Activated CD4-positive, alpha-beta T cell treated with anti-CD3 and anti-CD28 coated beads for 36 hours (primary cell): ENCODE measurements at regions not wholly inside any gene's neighbourhood (a gene's known extent, or its start where the extent isn't known, plus 50 kb on each side); places are given as distances from the start of the nearest gene placed in this dataset.

ENCODE experiments used
- ATAC-seq: fragments of 200-7000 bp; cut with Tn5 transposase; one replicate; pipeline ENCODE4 v1.10.0; 2021; ENCODE audit warnings: mild to moderate bottlenecking, moderate library complexity
- CTCF ChIA-PET: fragments of 350-600 bp; sonication (Branson Sonifier 250); formaldehyde crosslinking; loops from one replicate; lab custom pipeline; 2021; ENCODE audit warnings: antibody characterized with exemption; lab: Charles Lee
- POLR2A ChIA-PET: fragments of 350-600 bp; sonication (Branson Sonifier 250); formaldehyde crosslinking; loops from one replicate; lab custom pipeline; 2021; ENCODE audit warnings: antibody characterized with exemption, inconsistent platforms; lab: Charles Lee
- DNase-seq: peaks from one replicate; pipeline ENCODE4 v3.0.0-alpha.2; 2020
- H3K27ac Mint-ChIP-seq: one replicate; pipeline ENCODE4 v1.8.0; 2021; ENCODE audit warnings: mixed read lengths
- H3K27me3 Mint-ChIP-seq: one replicate; pipeline ENCODE4 v1.8.0; 2021; ENCODE audit warnings: mixed read lengths
- H3K36me3 Mint-ChIP-seq: one replicate; pipeline ENCODE4 v1.8.0; 2021; ENCODE audit warnings: low read depth, mixed read lengths
- H3K4me1 Mint-ChIP-seq: one replicate; pipeline ENCODE4 v1.8.0; 2021; ENCODE audit warnings: mixed read lengths
- H3K4me3 Mint-ChIP-seq: one replicate; pipeline ENCODE4 v1.8.0; 2021; ENCODE audit warnings: mild to moderate bottlenecking, moderate library complexity, mixed read lengths
- H3K9me3 Mint-ChIP-seq: one replicate; pipeline ENCODE4 v1.8.0; 2021; ENCODE audit warnings: low read depth, mixed read lengths
- intact Hi-C, 2 experiments: fragments of 100-400 bp; cut with DNase I in 1 of 2; cut with micrococcal nuclease in 1 of 2; formaldehyde crosslinking; loops; one replicate each; pipeline versions ENCODE4 v1.14.2 to v1.15.1; 2022 to 2024; cut with DNase I, micrococcal nuclease

DNA sequence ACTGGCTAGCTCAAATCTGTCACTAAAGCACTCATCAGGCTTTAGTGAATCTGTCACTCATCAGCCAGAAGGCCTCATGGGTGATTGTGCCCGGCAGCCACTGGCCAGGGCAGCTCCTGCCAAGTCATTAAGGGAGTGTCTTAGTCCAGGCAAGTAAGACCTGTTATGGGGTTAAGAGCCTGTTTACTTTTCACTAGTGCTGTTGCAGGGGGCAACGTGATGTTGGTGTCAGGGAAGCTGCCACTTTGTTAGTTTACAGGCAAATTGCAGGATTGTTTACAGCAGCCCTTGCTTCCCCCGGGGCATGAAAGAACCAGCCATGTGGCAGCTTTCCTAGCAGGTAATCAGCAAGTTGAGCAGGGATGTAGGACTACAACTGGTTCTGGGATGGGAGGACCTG lies 155.6 kb upstream of the NCAM1 start:
- CTCF ChIA-PET: no interaction called here
- H3K27ac Mint-ChIP-seq: no peak overlapping the region
- no peaks in the 10 kb centered on the region for H3K36me3 Mint-ChIP-seq
- no peaks in the 10 kb centered on the region for H3K9me3 Mint-ChIP-seq
- no peaks in the 10 kb centered on the region for H3K27me3 Mint-ChIP-seq
- no peaks in the 10 kb centered on the region for H3K4me1 Mint-ChIP-seq
- intact Hi-C loops: no loop called here
- POLR2A ChIA-PET: no interaction called here
- ATAC-seq: no peak
- H3K4me3 Mint-ChIP-seq: no peak overlapping the region
- DNase-seq: no peak

GRCh38 chr11:112806256-112806655 lies 155.0 kb upstream of the NCAM1 start:
- H3K36me3 Mint-ChIP-seq: no peaks in the 10 kb centered on the region
- CTCF ChIA-PET: interaction anchor here (1.0 kb wide), 1 partner anchor 8 kb away, joined by 3 read pairs; no protein-coding TSS in a partner anchor
- intact Hi-C loops: no loop called here

GRCh38 chr11:112806876-112807275 lies 154.3 kb upstream of the NCAM1 start:
- intact Hi-C loops: no loop called here
- Mint-ChIP-seq H3K36me3 (no peaks in the 10 kb centered on the region), H3K9me3 (no peaks in the 10 kb centered on the region), H3K27ac (no peak overlapping the region), H3K27me3 (no peaks in the 10 kb centered on the region), H3K4me3 (no peak overlapping the region), H3K4me1 (no peaks in the 10 kb centered on the region)
- no peak for DNase-seq
- ChIA-PET POLR2A (no interaction called here), CTCF (interaction anchor here (0.8 to 1.0 kb wide), 2 partner anchors 9 to 11 kb away, joined by 3 read pairs; no protein-coding TSS in a partner anchor)
- no peak for ATAC-seq

More at GRCh38 chr11:112806256-112806655, 155.0 kb upstream of the NCAM1 start:
- DNase-seq: no peak
- Mint-ChIP-seq H3K4me1 (no peaks in the 10 kb centered on the region), H3K27ac (no peak overlapping the region), H3K9me3 (no peaks in the 10 kb centered on the region), H3K4me3 (no peak overlapping the region), H3K27me3 (no peaks in the 10 kb centered on the region)
- POLR2A ChIA-PET: no interaction called here
- no peak for ATAC-seq

DNA sequence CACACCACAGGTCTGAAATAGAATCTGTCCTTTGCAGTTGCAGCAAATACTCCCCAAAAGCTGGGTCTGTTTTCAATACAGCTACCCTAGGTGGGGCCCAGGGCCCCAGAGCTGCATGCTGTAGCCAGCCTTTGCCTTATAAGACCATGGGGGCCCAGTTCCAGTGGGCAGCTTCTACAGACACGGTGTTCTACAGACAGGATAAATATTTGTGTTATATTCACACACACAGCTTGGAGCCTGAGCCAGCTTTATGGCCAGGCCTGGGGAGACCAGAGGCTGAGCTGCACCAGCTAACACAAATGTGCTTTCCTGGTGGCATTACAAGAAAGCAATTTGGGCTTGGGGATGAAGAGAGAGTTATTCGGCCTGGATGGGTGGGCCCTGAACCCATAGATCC lies 151.8 kb upstream of the NCAM1 start:
- Mint-ChIP-seq H3K27me3 (peaks cover 4% of the 10 kb centered on the region), H3K27ac (no peak overlapping the region), H3K4me3 (no peak overlapping the region), H3K36me3 (no peaks in the 10 kb centered on the region), H3K4me1 (no peaks in the 10 kb centered on the region), H3K9me3 (no peaks in the 10 kb centered on the region)
- CTCF ChIA-PET: no interaction called here
- ATAC-seq: no peak
- intact Hi-C loops: no loop called here
- no peak for DNase-seq
- POLR2A ChIA-PET: no interaction called here

DNA sequence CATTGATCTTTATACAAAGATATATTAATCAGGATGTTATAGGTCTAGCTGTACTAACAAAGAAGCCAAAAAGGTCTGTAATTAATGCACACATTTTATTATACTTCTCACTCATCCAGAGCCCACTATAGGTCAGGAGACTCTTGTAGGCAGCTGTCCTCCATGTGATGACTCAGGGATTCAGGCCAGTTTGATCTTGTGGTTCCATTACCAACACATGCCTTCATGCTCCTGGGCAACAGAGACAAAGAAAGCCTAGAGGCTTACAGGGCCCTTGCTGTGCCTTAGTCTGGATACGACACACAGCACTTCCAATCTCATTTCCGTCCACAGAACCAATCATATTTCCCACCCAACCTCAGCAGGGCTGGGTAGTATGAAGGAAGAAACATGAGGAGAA lies 150.3 kb upstream of the NCAM1 start:
- ChIA-PET POLR2A (no interaction called here), CTCF (no interaction called here)
- H3K4me3 Mint-ChIP-seq: no peak overlapping the region
- intact Hi-C loops: no loop called here
- ATAC-seq: no peak
- H3K4me1 Mint-ChIP-seq: no peaks in the 10 kb centered on the region
- no peaks in the 10 kb centered on the region for H3K9me3 Mint-ChIP-seq
- H3K27ac Mint-ChIP-seq: no peak overlapping the region
- peaks cover 5% of the 10 kb centered on the region for H3K27me3 Mint-ChIP-seq
- H3K36me3 Mint-ChIP-seq: no peaks in the 10 kb centered on the region
- DNase-seq: no peak

GRCh38 chr11:112811783-112812182 lies 149.4 kb upstream of the NCAM1 start:
- ChIA-PET POLR2A (no interaction called here), CTCF (no interaction called here)
- no peak for ATAC-seq
- Mint-ChIP-seq H3K9me3 (no peaks in the 10 kb centered on the region), H3K27ac (no peak overlapping the region), H3K36me3 (no peaks in the 10 kb centered on the region), H3K4me1 (no peaks in the 10 kb centered on the region), H3K4me3 (no peak overlapping the region), H3K27me3 (peaks cover 5% of the 10 kb centered on the region)
- DNase-seq: no peak
- intact Hi-C loops: no loop called here

DNA sequence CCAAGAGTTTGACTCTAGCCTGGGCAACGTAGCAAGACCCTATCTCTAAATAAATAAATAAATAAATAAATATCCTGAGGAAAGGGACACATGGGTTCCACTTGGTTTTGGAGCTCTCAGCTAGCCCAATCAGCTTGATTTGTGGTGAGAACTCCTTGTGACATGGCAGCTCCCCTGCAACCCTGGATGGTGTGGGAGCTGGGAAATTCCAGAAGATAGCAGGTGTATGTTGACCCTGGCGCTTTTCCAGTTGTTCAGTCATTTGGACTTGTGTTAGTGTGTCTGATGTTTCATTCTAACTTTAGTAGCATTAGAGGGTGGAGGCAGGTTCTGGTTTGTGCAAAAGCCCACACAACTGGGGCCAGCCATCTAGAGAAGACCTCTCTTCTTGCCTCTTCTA lies 148.5 kb upstream of the NCAM1 start:
- Mint-ChIP-seq H3K4me1 (no peaks in the 10 kb centered on the region), H3K9me3 (no peaks in the 10 kb centered on the region), H3K27me3 (peaks cover 5% of the 10 kb centered on the region), H3K36me3 (no peaks in the 10 kb centered on the region), H3K4me3 (no peak overlapping the region), H3K27ac (no peak overlapping the region)
- DNase-seq (no peak), ATAC-seq (no peak)
- intact Hi-C loops: no loop called here
- ChIA-PET CTCF (no interaction called here), POLR2A (no interaction called here)

- peaks cover 5% of the 10 kb centered on the region for H3K27me3 Mint-ChIP-seq
- POLR2A ChIA-PET: no interaction called here
Measured at GRCh38 chr11:112814168-112814567, 147.1 kb upstream of the NCAM1 start.

GRCh38 chr11:112817376-112817775 lies 143.8 kb upstream of the NCAM1 start:
- no peak overlapping the region for H3K27ac Mint-ChIP-seq
- H3K4me3 Mint-ChIP-seq: no peak overlapping the region
- peaks cover 5% of the 10 kb centered on the region for H3K27me3 Mint-ChIP-seq
- intact Hi-C loops: no loop called here
- POLR2A ChIA-PET: no interaction called here
- ATAC-seq (no peak), DNase-seq (no peak)
- no peaks in the 10 kb centered on the region for H3K4me1 Mint-ChIP-seq
- H3K36me3 Mint-ChIP-seq: no peaks in the 10 kb centered on the region
- CTCF ChIA-PET: no interaction called here
- no peaks in the 10 kb centered on the region for H3K9me3 Mint-ChIP-seq

More at GRCh38 chr11:112814168-112814567, 147.1 kb upstream of the NCAM1 start:
- intact Hi-C loops: no loop called here
- H3K27ac Mint-ChIP-seq: no peak overlapping the region
- H3K36me3 Mint-ChIP-seq: no peaks in the 10 kb centered on the region
- no peak for ATAC-seq
- CTCF ChIA-PET: no interaction called here
- no peak overlapping the region for H3K4me3 Mint-ChIP-seq
- H3K9me3 Mint-ChIP-seq: no peaks in the 10 kb centered on the region
- no peaks in the 10 kb centered on the region for H3K4me1 Mint-ChIP-seq
- no peak for DNase-seq

GRCh38 chr11:112822478-112823274 lies 138.5 kb upstream of the NCAM1 start:
- Mint-ChIP-seq H3K4me1 (no peaks in the 10 kb centered on the region), H3K9me3 (no peaks in the 10 kb centered on the region), H3K4me3 (no peak overlapping the region), H3K27me3 (peaks cover 4% of the 10 kb centered on the region), H3K36me3 (no peaks in the 10 kb centered on the region), H3K27ac (no peak overlapping the region)
- intact Hi-C loops: no loop called here
- ChIA-PET CTCF (no interaction called here), POLR2A (no interaction called here)
- no peak for DNase-seq
- ATAC-seq: no peak

DNA sequence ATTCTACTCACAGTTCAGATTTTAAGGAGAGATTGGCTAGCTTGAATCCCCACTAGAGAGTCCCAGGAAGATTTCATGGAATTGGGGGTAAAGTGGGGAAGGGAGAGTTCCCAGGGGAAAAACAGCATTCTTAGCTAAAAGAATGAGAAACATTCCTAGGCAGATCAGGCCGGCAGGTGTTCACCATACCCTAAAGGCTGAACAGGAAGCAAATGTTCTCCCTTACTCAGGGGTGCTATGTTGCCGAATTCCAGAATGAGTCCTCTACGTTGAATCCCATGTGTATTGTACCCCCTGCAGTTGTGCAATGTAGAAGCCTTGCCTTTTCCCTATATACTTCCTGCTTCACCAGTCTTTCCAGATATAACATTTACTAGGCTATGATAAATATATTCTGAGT lies 135.2 kb upstream of the NCAM1 start:
- Mint-ChIP-seq H3K9me3 (no peaks in the 10 kb centered on the region), H3K4me1 (no peaks in the 10 kb centered on the region), H3K4me3 (no peak overlapping the region), H3K27me3 (peaks cover 4% of the 10 kb centered on the region), H3K36me3 (no peaks in the 10 kb centered on the region), H3K27ac (no peak overlapping the region)
- ChIA-PET CTCF (no interaction called here), POLR2A (no interaction called here)
- intact Hi-C loops: no loop called here
- ATAC-seq (no peak), DNase-seq (no peak)

DNA sequence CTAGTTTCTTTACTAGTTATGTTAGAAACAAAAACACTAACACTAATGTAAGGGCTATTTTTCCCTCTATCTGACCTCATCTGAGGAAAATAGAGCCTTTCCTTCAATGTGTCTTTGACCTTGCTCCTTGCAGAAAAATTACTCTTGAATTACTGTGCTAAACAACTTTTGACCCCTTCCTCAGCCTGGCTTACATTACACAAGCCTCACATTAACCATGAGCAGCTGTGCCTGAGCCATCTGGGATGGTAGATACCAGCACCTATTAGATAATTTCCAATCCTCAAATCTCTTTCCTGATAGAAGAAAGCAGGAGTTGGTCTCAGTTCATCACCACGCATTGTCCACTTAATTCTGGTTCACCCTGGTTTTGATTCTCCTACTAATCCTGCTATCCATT lies 134.4 kb upstream of the NCAM1 start:
- no peak for DNase-seq
- intact Hi-C loops: no loop called here
- no peak for ATAC-seq
- Mint-ChIP-seq H3K27me3 (peaks cover 4% of the 10 kb centered on the region), H3K36me3 (no peaks in the 10 kb centered on the region), H3K27ac (no peak overlapping the region), H3K4me1 (no peaks in the 10 kb centered on the region), H3K4me3 (no peak overlapping the region), H3K9me3 (no peaks in the 10 kb centered on the region)
- POLR2A ChIA-PET: no interaction called here
- CTCF ChIA-PET: no interaction called here
